Fibroblast of pulmonary artery (primary cell): ENCODE measurements at regions not wholly inside any gene's neighbourhood (a gene's known extent, or its start where the extent isn't known, plus 50 kb on each side); places are given as distances from the start of the nearest gene placed in this dataset.

Source experiments
- DNase-seq: peaks from one replicate; pipeline ENCODE4 v3.0.0-alpha.2; 2010; ENCODE audit warnings: low read depth
- H3K4me3 ChIP-seq: replicated peaks from 2 replicates; pipeline ENCODE4 v1.5.1; 2011; ENCODE audit warnings: low read depth, mild to moderate bottlenecking, control low read depth, low read length, moderate library complexity
- CTCF ChIP-seq: IDR thresholded peaks from 2 replicates; pipeline ENCODE4 v1.5.1; 2011; ENCODE audit warnings: mild to moderate bottlenecking, control low read depth, low read length, inconsistent platforms; ENCODE audit errors: missing control alignments

GRCh38 chrX:39576041-39576872, 521.5 kb downstream of the BCOR start:
- TF ChIP-seq CTCF = no peak
- H3K4me3 ChIP-seq = no peak overlapping the region
- no peak for DNase-seq

GRCh38 chrX:39577206-39577984, 520.4 kb downstream of the BCOR start:
- no peak for DNase-seq
- H3K4me3 ChIP-seq = no peak overlapping the region
- TF ChIP-seq CTCF = no peak

GRCh38 chrX:39577985-39578869, 519.5 kb downstream of the BCOR start:
- H3K4me3 ChIP-seq = no peak overlapping the region
- peak; percentile 7 for DNase-seq
- TF ChIP-seq CTCF = no peak

GRCh38 chrX:39580043-39580442, 517.7 kb downstream of the BCOR start:
- no peak for DNase-seq
- no peak overlapping the region for H3K4me3 ChIP-seq
- no peak for TF ChIP-seq CTCF

GRCh38 chrX:39581411-39581810, 516.3 kb downstream of the BCOR start:
- TF ChIP-seq CTCF = no peak
- H3K4me3 ChIP-seq = no peak overlapping the region
- DNase-seq = no peak

- no peak for TF ChIP-seq CTCF
- no peak for DNase-seq
- no peak overlapping the region for H3K4me3 ChIP-seq
These were observed 515.7 kb downstream of the BCOR start for GRCh38 chrX:39582091-39582490.
